ENCODE measurements at regions not wholly inside any gene's neighbourhood (a gene's known extent, or its start where the extent isn't known, plus 50 kb on each side); places are given as distances from the start of the nearest gene placed in this dataset.

DNA sequence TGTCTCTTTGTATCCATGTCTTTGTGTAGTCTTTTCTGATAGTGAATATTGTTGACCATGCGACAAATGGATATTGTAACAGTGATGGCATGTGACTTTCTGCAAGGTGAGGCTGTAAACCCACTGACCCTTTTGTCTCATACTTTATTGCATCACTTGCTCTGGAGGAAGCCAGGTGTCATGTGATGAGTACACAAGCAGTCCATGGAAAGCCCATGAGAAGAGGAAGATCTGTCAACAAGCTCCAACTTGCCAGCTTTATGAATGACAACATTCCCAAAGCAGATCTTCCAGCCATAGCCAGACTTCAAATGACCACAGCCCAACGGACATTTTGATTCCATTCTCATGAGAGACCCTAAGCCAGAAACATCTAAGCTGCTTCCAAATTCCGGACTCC is 450.1 kb upstream of the ACTBL2 start:
- TF ChIP-seq SIN3A (conservative IDR thresholded peaks at IDR 0.05 in 1 of 2, IDR thresholded peaks at IDR 0.05 in 1 of 2; ENCODE audit: low read depth in 1 of 2, low read length in 2 of 2) (no peak), RAD21 (IDR thresholded peaks at IDR 0.05 in 1 of 2, conservative IDR thresholded peaks at IDR 0.05 in 1 of 2; ENCODE audit: low read depth in 2 of 2, low read length in 2 of 2) (no peak)
- TF ChIP-seq, protein P1, sequence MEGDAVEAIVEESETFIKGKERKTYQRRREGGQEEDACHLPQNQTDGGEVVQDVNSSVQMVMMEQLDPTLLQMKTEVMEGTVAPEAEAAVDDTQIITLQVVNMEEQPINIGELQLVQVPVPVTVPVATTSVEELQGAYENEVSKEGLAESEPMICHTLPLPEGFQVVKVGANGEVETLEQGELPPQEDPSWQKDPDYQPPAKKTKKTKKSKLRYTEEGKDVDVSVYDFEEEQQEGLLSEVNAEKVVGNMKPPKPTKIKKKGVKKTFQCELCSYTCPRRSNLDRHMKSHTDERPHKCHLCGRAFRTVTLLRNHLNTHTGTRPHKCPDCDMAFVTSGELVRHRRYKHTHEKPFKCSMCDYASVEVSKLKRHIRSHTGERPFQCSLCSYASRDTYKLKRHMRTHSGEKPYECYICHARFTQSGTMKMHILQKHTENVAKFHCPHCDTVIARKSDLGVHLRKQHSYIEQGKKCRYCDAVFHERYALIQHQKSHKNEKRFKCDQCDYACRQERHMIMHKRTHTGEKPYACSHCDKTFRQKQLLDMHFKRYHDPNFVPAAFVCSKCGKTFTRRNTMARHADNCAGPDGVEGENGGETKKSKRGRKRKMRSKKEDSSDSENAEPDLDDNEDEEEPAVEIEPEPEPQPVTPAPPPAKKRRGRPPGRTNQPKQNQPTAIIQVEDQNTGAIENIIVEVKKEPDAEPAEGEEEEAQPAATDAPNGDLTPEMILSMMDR (IDR thresholded peaks at IDR 0.05; ENCODE audit: control extremely low read depth in 1 of 3, insufficient read depth in 1 of 3, low read depth in 1 of 3, low read length in 3 of 3) = no peak

Data from H1 (cell line).